Vagina (tissue), 2 donors: ENCODE measurements at regions not wholly inside any gene's neighbourhood (a gene's known extent, or its start where the extent isn't known, plus 50 kb on each side); places are given as distances from the start of the nearest gene placed in this dataset.

Source experiments
- DNase-seq, 2 donors: peaks; one replicate each; pipeline ENCODE4 v3.0.0-alpha.2; 2017; ENCODE audit errors: extremely low spot score in 2 of 2
- H3K27ac ChIP-seq: fragments of 200-600 bp; sonication (generic); one replicate; pipeline ENCODE4 v1.5.1; 2019
- H3K27me3 ChIP-seq: fragments of 200-600 bp; sonication (generic); one replicate; pipeline ENCODE4 v1.5.1; 2019
- H3K36me3 ChIP-seq, 2 donors: fragments of 200-600 bp; sonication (generic); one replicate each; pipeline ENCODE4 v1.5.1; 2017 to 2019
- H3K4me1 ChIP-seq: fragments of 200-600 bp; sonication (generic); one replicate; pipeline ENCODE4 v1.5.1; 2019
- H3K4me3 ChIP-seq, 2 donors: fragments of 200-600 bp; sonication (generic); 1 replicate in 1 of 2; 2 replicates in 1 of 2; pipeline ENCODE4 v1.5.1; 2016 to 2019
- H3K9me3 ChIP-seq: fragments of 200-600 bp; sonication (generic); one replicate; pipeline ENCODE4 v1.5.1; 2019
- CTCF ChIP-seq, 3 experiments: fragments of 450-650 bp in 2 of 3; fragments of 200-600 bp in 1 of 3; sonication (generic) in 1 of 3; IDR thresholded peaks; one replicate each; pipeline ENCODE4 v1.5.1; 2017 to 2019; ENCODE audit warnings: antibody characterized with exemption in 3 of 3, mild to moderate bottlenecking in 2 of 3, moderate library complexity in 2 of 3
- POLR2A ChIP-seq, 2 donors: fragments of 450-650 bp; IDR thresholded peaks; one replicate each; pipeline ENCODE4 v1.6.1; 2017; ENCODE audit warnings: antibody characterized with exemption in 2 of 2, mild to moderate bottlenecking in 2 of 2, moderate library complexity in 2 of 2
- POLR2AphosphoS5 ChIP-seq, 2 donors: sonication (generic); formaldehyde crosslinking; IDR thresholded peaks; one replicate each; pipeline ENCODE4 v1.9.0; 2017; ENCODE audit warnings: antibody characterized with exemption in 2 of 2, mild to moderate bottlenecking in 2 of 2, low read depth in 1 of 2; ENCODE audit not compliant: insufficient read depth in 1 of 2
- intact Hi-C: fragments of 100-400 bp; cut with DNase I; formaldehyde crosslinking; loops from one replicate; pipeline ENCODE4 v1.15.1; 2023

GRCh38 chr1:200267937-200268336 is 141.9 kb downstream of the ZNF281 start:
- Histone ChIP-seq H3K9me3 (no peaks in the 10 kb centered on the region), H3K4me1 (no peaks in the 10 kb centered on the region), H3K27me3 (no peaks in the 10 kb centered on the region), H3K4me3 (no peak overlapping the region), H3K36me3 (no peaks in the 10 kb centered on the region), H3K27ac (no peak overlapping the region)
- peak in 1 of 2 donors; percentile 72 for DNase-seq
- TF ChIP-seq POLR2AphosphoS5 (IDR thresholded peaks at IDR 0.05; ENCODE audit: insufficient read depth in 1 of 2, low read depth in 1 of 2) (no peak), CTCF (IDR thresholded peaks at IDR 0.05) (no peak), POLR2A (IDR thresholded peaks at IDR 0.05) (no peak)
- intact Hi-C loops: no loop called here

- no peaks in the 10 kb centered on the region for H3K4me1 ChIP-seq
- no peak for TF ChIP-seq CTCF (IDR thresholded peaks at IDR 0.05)
- TF ChIP-seq POLR2A (IDR thresholded peaks at IDR 0.05): no peak
- no peak for TF ChIP-seq POLR2AphosphoS5 (IDR thresholded peaks at IDR 0.05; ENCODE audit: insufficient read depth in 1 of 2, low read depth in 1 of 2)
- no peak overlapping the region for H3K4me3 ChIP-seq
- no peaks in the 10 kb centered on the region for H3K36me3 ChIP-seq
- intact Hi-C loops: no loop called here
- no peaks in the 10 kb centered on the region for H3K9me3 ChIP-seq
- no peaks in the 10 kb centered on the region for H3K27me3 ChIP-seq
- H3K27ac ChIP-seq: no peak overlapping the region
- no peak for DNase-seq
Measured at GRCh38 chr1:200267458-200267857, 142.4 kb downstream of the ZNF281 start.

DNA sequence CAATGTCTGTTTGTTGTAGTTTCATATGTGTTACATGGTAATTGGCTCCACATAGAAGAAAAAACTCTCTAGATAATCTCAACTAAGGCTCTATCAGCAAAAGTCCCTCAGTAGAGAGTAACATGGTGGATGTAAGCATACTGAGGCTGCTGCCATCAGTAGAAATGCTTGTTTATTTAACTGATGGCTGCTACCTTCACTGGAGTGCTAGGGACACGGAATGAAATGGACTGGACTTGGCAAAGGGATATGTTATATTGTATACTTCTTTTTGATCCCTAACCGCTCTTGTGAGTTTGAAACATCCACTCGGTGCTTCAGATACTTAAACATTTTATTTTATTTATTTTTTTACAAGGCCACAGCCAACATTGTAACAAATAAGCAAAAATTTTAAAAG is 143.0 kb downstream of the ZNF281 start:
- DNase-seq: no peak

DNA sequence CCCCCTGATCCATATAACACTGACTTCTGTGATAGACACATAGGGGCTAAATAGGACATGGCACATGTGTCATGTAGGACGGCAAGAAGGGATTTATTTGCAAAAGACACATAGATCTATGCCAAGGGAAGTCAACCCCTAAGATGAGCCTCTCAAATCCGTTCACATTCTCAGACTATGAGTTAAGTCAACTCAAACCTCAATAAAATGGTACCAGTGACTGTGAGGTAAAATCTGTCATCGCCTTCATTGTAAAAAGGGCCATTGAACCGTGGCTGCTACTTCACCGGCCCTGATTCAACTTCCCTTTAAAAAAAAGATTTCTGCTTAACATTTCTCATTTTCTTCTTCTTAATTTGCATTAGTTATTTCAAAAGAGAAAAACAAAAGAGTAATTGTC is 144.0 kb downstream of the ZNF281 start:
- Histone ChIP-seq H3K27me3 (no peaks in the 10 kb centered on the region), H3K4me1 (no peaks in the 10 kb centered on the region), H3K4me3 (no peak overlapping the region), H3K27ac (no peak overlapping the region), H3K9me3 (no peaks in the 10 kb centered on the region), H3K36me3 (no peaks in the 10 kb centered on the region)
- DNase-seq: no peak
- TF ChIP-seq POLR2AphosphoS5 (IDR thresholded peaks at IDR 0.05; ENCODE audit: insufficient read depth in 1 of 2, low read depth in 1 of 2) (no peak), POLR2A (IDR thresholded peaks at IDR 0.05) (no peak), CTCF (IDR thresholded peaks at IDR 0.05) (no peak)
- intact Hi-C loops: no loop called here

More for the DNA sequence above, 143.0 kb downstream of the ZNF281 start:
- Histone ChIP-seq H3K9me3 (no peaks in the 10 kb centered on the region), H3K4me1 (no peaks in the 10 kb centered on the region), H3K27me3 (no peaks in the 10 kb centered on the region), H3K4me3 (no peak overlapping the region), H3K27ac (no peak overlapping the region), H3K36me3 (no peaks in the 10 kb centered on the region)
- intact Hi-C loops: no loop called here
- no peak for TF ChIP-seq POLR2AphosphoS5 (IDR thresholded peaks at IDR 0.05; ENCODE audit: insufficient read depth in 1 of 2, low read depth in 1 of 2)
- TF ChIP-seq CTCF (IDR thresholded peaks at IDR 0.05): no peak
- no peak for TF ChIP-seq POLR2A (IDR thresholded peaks at IDR 0.05)

GRCh38 chr1:200265104-200265503 is 144.7 kb downstream of the ZNF281 start:
- Histone ChIP-seq H3K4me1 (no peaks in the 10 kb centered on the region), H3K27me3 (no peaks in the 10 kb centered on the region), H3K36me3 (no peaks in the 10 kb centered on the region), H3K4me3 (no peak overlapping the region), H3K9me3 (no peaks in the 10 kb centered on the region), H3K27ac (no peak overlapping the region)
- no peak for TF ChIP-seq CTCF (IDR thresholded peaks at IDR 0.05)
- DNase-seq: no peak
- intact Hi-C loops: no loop called here
